ENCODE measurements at regions not wholly inside any gene's neighbourhood (a gene's known extent, or its start where the extent isn't known, plus 50 kb on each side); places are given as distances from the start of the nearest gene placed in this dataset.

- Histone ChIP-seq H3K4me2 (ENCODE audit: low read length) (no peak overlapping the region), H3K9ac (ENCODE audit: low read depth, low read length) (no peak overlapping the region), H3K4me1 (ENCODE audit: control insufficient read depth, insufficient read depth, low read length) (peaks cover 3% of the 10 kb centered on the region), H3K27me3 (ENCODE audit: control insufficient read depth, insufficient read depth, low read length) (no peaks in the 10 kb centered on the region), H3K9me3 (replicated peaks; ENCODE audit: low read length) (no peaks in the 10 kb centered on the region), H3K36me3 (ENCODE audit: insufficient read depth, low read length) (no peaks in the 10 kb centered on the region), H3K4me3 (ENCODE audit: low read length) (no peak overlapping the region)
Measured at GRCh38 chr4:160202802-160203201, 1099.9 kb downstream of the RAPGEF2 start.

DNA sequence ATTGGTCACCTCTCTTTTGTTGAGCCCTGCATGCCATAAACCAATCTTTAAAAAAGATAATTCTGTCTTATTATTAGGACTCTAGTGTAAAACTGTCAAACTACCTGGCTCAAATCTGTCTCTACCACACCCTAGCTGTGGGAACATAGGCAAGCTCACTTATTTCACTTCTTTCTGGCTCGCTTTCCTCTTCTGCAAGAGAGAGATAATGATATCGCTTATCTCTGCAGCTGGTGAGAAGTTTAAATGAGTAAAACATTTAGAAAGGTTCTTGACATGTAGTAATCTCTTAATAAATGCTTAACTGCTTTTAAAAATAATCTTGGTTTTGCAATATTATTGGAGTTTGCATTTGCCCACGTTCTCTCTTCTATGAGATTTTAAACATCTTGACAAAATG is 1109.2 kb downstream of the RAPGEF2 start:
- H3K9ac ChIP-seq (ENCODE audit: low read depth, low read length), result no peak overlapping the region
- no peaks in the 10 kb centered on the region for H3K36me3 ChIP-seq (ENCODE audit: insufficient read depth, low read length)
- no peaks in the 10 kb centered on the region for H3K27me3 ChIP-seq (ENCODE audit: control insufficient read depth, insufficient read depth, low read length)
- H3K9me3 ChIP-seq (replicated peaks; ENCODE audit: low read length), result no peaks in the 10 kb centered on the region
- no peak overlapping the region for H3K4me2 ChIP-seq (ENCODE audit: low read length)
- H3K4me3 ChIP-seq (ENCODE audit: low read length), result no peak overlapping the region
- no peaks in the 10 kb centered on the region for H3K4me1 ChIP-seq (ENCODE audit: control insufficient read depth, insufficient read depth, low read length)

- no peaks in the 10 kb centered on the region for H3K9me3 ChIP-seq (replicated peaks; ENCODE audit: low read length)
- no peak overlapping the region for H3K4me2 ChIP-seq (ENCODE audit: low read length)
- H3K27me3 ChIP-seq (ENCODE audit: control insufficient read depth, insufficient read depth, low read length), result no peaks in the 10 kb centered on the region
- H3K4me1 ChIP-seq (ENCODE audit: control insufficient read depth, insufficient read depth, low read length), result no peaks in the 10 kb centered on the region
- no peak overlapping the region for H3K9ac ChIP-seq (ENCODE audit: low read depth, low read length)
- no peak overlapping the region for H3K4me3 ChIP-seq (ENCODE audit: low read length)
- no peaks in the 10 kb centered on the region for H3K36me3 ChIP-seq (ENCODE audit: insufficient read depth, low read length)
Measured at GRCh38 chr4:160213366-160213765, 1110.5 kb downstream of the RAPGEF2 start.

DNA sequence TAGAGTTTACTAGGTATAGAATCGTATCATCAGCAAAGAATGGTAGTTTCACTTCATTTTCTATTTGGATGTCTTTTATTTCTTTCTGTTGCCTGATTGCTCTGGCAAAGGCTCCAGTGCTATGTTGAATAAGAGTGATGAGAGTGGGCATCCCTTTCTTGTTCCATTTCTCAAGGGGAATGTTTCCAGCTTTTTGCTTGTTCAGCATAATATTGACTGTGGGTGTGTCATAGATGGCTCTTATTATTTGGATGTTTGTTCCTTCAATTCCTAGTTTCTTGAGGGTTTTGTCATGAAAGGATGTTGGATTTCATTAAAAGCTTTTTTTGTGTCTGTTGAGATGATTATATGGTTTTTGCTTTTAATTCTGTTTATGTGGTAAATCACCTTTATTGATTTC is 1114.5 kb downstream of the RAPGEF2 start:
- Histone ChIP-seq H3K36me3 (ENCODE audit: insufficient read depth, low read length) (no peaks in the 10 kb centered on the region), H3K4me2 (ENCODE audit: low read length) (no peak overlapping the region), H3K4me1 (ENCODE audit: control insufficient read depth, insufficient read depth, low read length) (no peaks in the 10 kb centered on the region), H3K4me3 (ENCODE audit: low read length) (no peak overlapping the region), H3K9me3 (replicated peaks; ENCODE audit: low read length) (no peaks in the 10 kb centered on the region), H3K9ac (ENCODE audit: low read depth, low read length) (no peak overlapping the region), H3K27me3 (ENCODE audit: control insufficient read depth, insufficient read depth, low read length) (no peaks in the 10 kb centered on the region)

DNA sequence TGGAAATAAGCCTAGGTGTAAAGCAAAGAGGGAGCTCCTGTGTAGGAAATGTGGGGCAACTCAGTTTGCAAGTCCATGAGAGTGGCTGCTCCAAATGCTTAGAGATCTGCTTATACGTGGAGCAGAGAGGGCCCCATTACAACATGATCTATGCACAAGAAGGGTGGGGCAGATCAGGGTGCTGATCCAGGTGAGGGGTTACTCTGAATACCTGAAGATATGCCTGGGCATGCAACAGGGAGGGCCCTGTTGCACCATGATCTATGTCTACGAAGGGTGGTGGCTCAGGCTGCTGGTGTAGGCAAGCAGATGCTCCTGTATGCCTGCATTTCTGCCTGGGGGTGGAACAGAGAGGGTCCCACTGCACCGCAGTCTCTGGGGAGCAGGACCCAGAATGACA is 1121.2 kb downstream of the RAPGEF2 start:
- no peaks in the 10 kb centered on the region for H3K4me1 ChIP-seq (ENCODE audit: control insufficient read depth, insufficient read depth, low read length)
- H3K4me3 ChIP-seq (ENCODE audit: low read length), result no peak overlapping the region
- H3K9ac ChIP-seq (ENCODE audit: low read depth, low read length), result no peak overlapping the region
- no peak overlapping the region for H3K4me2 ChIP-seq (ENCODE audit: low read length)
- no peaks in the 10 kb centered on the region for H3K9me3 ChIP-seq (replicated peaks; ENCODE audit: low read length)
- H3K27me3 ChIP-seq (ENCODE audit: control insufficient read depth, insufficient read depth, low read length), result no peaks in the 10 kb centered on the region
- H3K36me3 ChIP-seq (ENCODE audit: insufficient read depth, low read length), result no peaks in the 10 kb centered on the region

DNA sequence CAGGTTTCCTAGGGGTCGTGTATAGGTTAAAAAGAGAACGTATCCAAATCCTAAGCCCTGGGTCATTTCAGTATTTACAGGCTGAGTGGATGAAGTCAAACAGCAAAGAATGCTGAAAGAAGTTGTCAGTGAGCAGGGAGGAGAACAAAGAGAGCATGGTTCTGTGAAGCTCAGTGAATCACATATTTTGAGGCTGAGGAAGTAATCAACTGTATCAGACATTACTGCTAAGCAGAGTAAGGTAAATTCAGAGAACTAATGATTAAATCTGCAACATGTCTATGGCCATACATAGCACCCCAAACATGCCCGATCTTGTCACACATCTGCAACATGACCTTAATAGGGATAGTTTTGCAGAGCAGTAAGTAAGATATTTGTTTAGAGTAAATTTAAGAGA is 1130.3 kb downstream of the RAPGEF2 start:
- H3K4me1 ChIP-seq (ENCODE audit: control insufficient read depth, insufficient read depth, low read length), result no peaks in the 10 kb centered on the region
- no peak overlapping the region for H3K4me2 ChIP-seq (ENCODE audit: low read length)
- H3K4me3 ChIP-seq (ENCODE audit: low read length), result no peak overlapping the region
- no peaks in the 10 kb centered on the region for H3K36me3 ChIP-seq (ENCODE audit: insufficient read depth, low read length)
- no peaks in the 10 kb centered on the region for H3K27me3 ChIP-seq (ENCODE audit: control insufficient read depth, insufficient read depth, low read length)
- no peak overlapping the region for H3K9ac ChIP-seq (ENCODE audit: low read depth, low read length)
- H3K9me3 ChIP-seq (replicated peaks; ENCODE audit: low read length), result no peaks in the 10 kb centered on the region

- Histone ChIP-seq H3K4me3 (ENCODE audit: low read length) (no peak overlapping the region), H3K9ac (ENCODE audit: low read depth, low read length) (no peak overlapping the region), H3K9me3 (replicated peaks; ENCODE audit: low read length) (no peaks in the 10 kb centered on the region), H3K4me1 (ENCODE audit: control insufficient read depth, insufficient read depth, low read length) (no peaks in the 10 kb centered on the region), H3K4me2 (ENCODE audit: low read length) (no peak overlapping the region), H3K36me3 (ENCODE audit: insufficient read depth, low read length) (no peaks in the 10 kb centered on the region), H3K27me3 (ENCODE audit: control insufficient read depth, insufficient read depth, low read length) (no peaks in the 10 kb centered on the region)
Measured at GRCh38 chr4:160235285-160235684, 1132.4 kb downstream of the RAPGEF2 start.

GRCh38 chr4:160235771-160236170 is 1132.9 kb downstream of the RAPGEF2 start:
- no peaks in the 10 kb centered on the region for H3K27me3 ChIP-seq (ENCODE audit: control insufficient read depth, insufficient read depth, low read length)
- no peaks in the 10 kb centered on the region for H3K4me1 ChIP-seq (ENCODE audit: control insufficient read depth, insufficient read depth, low read length)
- no peak overlapping the region for H3K9ac ChIP-seq (ENCODE audit: low read depth, low read length)
- no peaks in the 10 kb centered on the region for H3K9me3 ChIP-seq (replicated peaks; ENCODE audit: low read length)
- H3K4me3 ChIP-seq (ENCODE audit: low read length), result no peak overlapping the region
- H3K4me2 ChIP-seq (ENCODE audit: low read length), result no peak overlapping the region
- no peaks in the 10 kb centered on the region for H3K36me3 ChIP-seq (ENCODE audit: insufficient read depth, low read length)

- H3K4me1 ChIP-seq (ENCODE audit: control insufficient read depth, insufficient read depth, low read length), result no peaks in the 10 kb centered on the region
- no peaks in the 10 kb centered on the region for H3K27me3 ChIP-seq (ENCODE audit: control insufficient read depth, insufficient read depth, low read length)
- no peak overlapping the region for H3K9ac ChIP-seq (ENCODE audit: low read depth, low read length)
- H3K4me2 ChIP-seq (ENCODE audit: low read length), result no peak overlapping the region
- H3K4me3 ChIP-seq (ENCODE audit: low read length), result no peak overlapping the region
- no peaks in the 10 kb centered on the region for H3K9me3 ChIP-seq (replicated peaks; ENCODE audit: low read length)
- no peaks in the 10 kb centered on the region for H3K36me3 ChIP-seq (ENCODE audit: insufficient read depth, low read length)
Measured at GRCh38 chr4:160238790-160239189, 1135.9 kb downstream of the RAPGEF2 start.

- Histone ChIP-seq H3K27me3 (ENCODE audit: control insufficient read depth, insufficient read depth, low read length) (no peaks in the 10 kb centered on the region), H3K4me3 (ENCODE audit: low read length) (no peak overlapping the region), H3K9me3 (replicated peaks; ENCODE audit: low read length) (peaks cover 3% of the 10 kb centered on the region), H3K4me1 (ENCODE audit: control insufficient read depth, insufficient read depth, low read length) (no peaks in the 10 kb centered on the region), H3K9ac (ENCODE audit: low read depth, low read length) (no peak overlapping the region), H3K36me3 (ENCODE audit: insufficient read depth, low read length) (no peaks in the 10 kb centered on the region), H3K4me2 (ENCODE audit: low read length) (no peak overlapping the region)
Measured at GRCh38 chr4:160247091-160247656, 1144.3 kb downstream of the RAPGEF2 start.

DNA sequence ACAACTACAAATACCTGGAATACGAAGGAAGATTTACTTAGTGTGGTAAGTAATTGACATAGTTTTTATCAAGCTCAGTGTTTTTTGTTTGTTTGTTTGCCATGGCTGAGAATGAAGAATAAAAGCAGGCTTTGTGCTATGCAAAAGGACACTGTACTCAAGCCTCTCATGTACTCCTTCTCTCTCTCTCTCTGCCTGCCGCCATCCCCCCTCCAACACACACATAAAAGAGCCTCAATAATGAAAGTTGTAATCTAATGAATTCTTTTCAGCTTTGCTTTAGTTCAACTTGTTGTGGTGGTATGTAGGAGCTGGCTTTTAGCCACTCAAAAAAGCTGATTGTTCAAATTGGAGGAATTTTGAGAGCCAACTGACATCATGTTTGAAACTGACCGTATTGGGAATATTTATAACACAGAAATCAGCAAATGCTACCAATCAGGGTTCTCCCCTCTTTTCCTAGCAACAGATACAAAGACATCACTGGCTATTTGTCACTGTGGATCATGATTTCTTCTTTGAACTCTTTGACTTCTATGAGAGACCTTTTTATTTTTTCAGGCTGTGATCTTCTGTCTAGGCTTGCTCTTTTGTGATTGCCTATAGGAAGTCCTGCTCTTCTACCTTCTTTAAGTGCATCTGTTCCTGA is 1148.8 kb downstream of the RAPGEF2 start:
- Histone ChIP-seq H3K9me3 (replicated peaks; ENCODE audit: low read length) (no peaks in the 10 kb centered on the region), H3K4me3 (ENCODE audit: low read length) (no peak overlapping the region), H3K27me3 (ENCODE audit: control insufficient read depth, insufficient read depth, low read length) (no peaks in the 10 kb centered on the region), H3K4me2 (ENCODE audit: low read length) (no peak overlapping the region), H3K4me1 (ENCODE audit: control insufficient read depth, insufficient read depth, low read length) (no peaks in the 10 kb centered on the region), H3K36me3 (ENCODE audit: insufficient read depth, low read length) (no peaks in the 10 kb centered on the region), H3K9ac (ENCODE audit: low read depth, low read length) (no peak overlapping the region)

GRCh38 chr4:160257318-160257717 is 1154.4 kb downstream of the RAPGEF2 start:
- Histone ChIP-seq H3K27me3 (ENCODE audit: control insufficient read depth, insufficient read depth, low read length) (no peaks in the 10 kb centered on the region), H3K36me3 (ENCODE audit: insufficient read depth, low read length) (no peaks in the 10 kb centered on the region), H3K4me1 (ENCODE audit: control insufficient read depth, insufficient read depth, low read length) (no peaks in the 10 kb centered on the region), H3K9me3 (replicated peaks; ENCODE audit: low read length) (no peaks in the 10 kb centered on the region), H3K9ac (ENCODE audit: low read depth, low read length) (no peak overlapping the region), H3K4me2 (ENCODE audit: low read length) (no peak overlapping the region), H3K4me3 (ENCODE audit: low read length) (no peak overlapping the region)

Measured in skeletal muscle satellite cell (primary cell).